T47D (cell line): ENCODE measurements at regions not wholly inside any gene's neighbourhood (a gene's known extent, or its start where the extent isn't known, plus 50 kb on each side); places are given as distances from the start of the nearest gene placed in this dataset.

Experiments
- DNase-seq, 2 experiments: peaks; one replicate each; pipeline versions ENCODE4 v3.0.0 to v3.0.0-alpha.2; 2011 to 2012; ENCODE audit warnings: low read depth in 1 of 2, low spot score in 1 of 2
- JUND ChIP-seq: IDR thresholded peaks from 2 replicates; pipeline ENCODE4 v1.6.1; 2012; ENCODE audit warnings: low read depth
- in situ Hi-C: cut with HindIII; loops from 2 replicates; pipeline ENCODE4 v1.10.0; 2016; ENCODE audit warnings: low sequenced_read_pairs, low pct_unique_long_range_greater_than_20kb

- in situ Hi-C loops = no loop called here
- TF ChIP-seq JUND = no peak
- no peak for DNase-seq
These were observed 459.1 kb upstream of the CDH4 start for GRCh38 chr20:60792941-60793340.

GRCh38 chr20:60794674-60795073, 457.4 kb upstream of the CDH4 start:
- in situ Hi-C loops = no loop called here

GRCh38 chr20:60795651-60796050, 456.4 kb upstream of the CDH4 start:
- in situ Hi-C loops = no loop called here
- DNase-seq = no peak
- no peak for TF ChIP-seq JUND

More at GRCh38 chr20:60794674-60795073, 457.4 kb upstream of the CDH4 start:
- DNase-seq = no peak
- TF ChIP-seq JUND = no peak

GRCh38 chr20:60800185-60800584, 451.9 kb upstream of the CDH4 start:
- in situ Hi-C loops = no loop called here
- TF ChIP-seq JUND = no peak
- DNase-seq = no peak

GRCh38 chr20:60802676-60803075, 449.4 kb upstream of the CDH4 start:
- DNase-seq = no peak
- in situ Hi-C loops = no loop called here
- no peak for TF ChIP-seq JUND

GRCh38 chr20:60803335-60804055, 448.6 kb upstream of the CDH4 start:
- no peak for TF ChIP-seq JUND
- no peak for DNase-seq
- in situ Hi-C loops = no loop called here

- no peak for TF ChIP-seq JUND
- no peak for DNase-seq
- in situ Hi-C loops = no loop called here
These were observed 447.7 kb upstream of the CDH4 start for GRCh38 chr20:60804240-60804917.

- TF ChIP-seq JUND = no peak
- in situ Hi-C loops = no loop called here
- peak in 1 of 2 experiments; percentile 18 for DNase-seq
These were observed 447.0 kb upstream of the CDH4 start for GRCh38 chr20:60804918-60805630.

- no peak for TF ChIP-seq JUND
- DNase-seq = no peak
- in situ Hi-C loops = no loop called here
These were observed 445.7 kb upstream of the CDH4 start for GRCh38 chr20:60806354-60806753.

- no peak for DNase-seq
- TF ChIP-seq JUND = no peak
- in situ Hi-C loops = no loop called here
These were observed 445.2 kb upstream of the CDH4 start for GRCh38 chr20:60806824-60807223.

GRCh38 chr20:60808003-60808672, 443.9 kb upstream of the CDH4 start:
- no peak for DNase-seq
- in situ Hi-C loops = no loop called here
- TF ChIP-seq JUND = no peak

- DNase-seq = no peak
- no peak for TF ChIP-seq JUND
- in situ Hi-C loops = no loop called here
These were observed 443.4 kb upstream of the CDH4 start for GRCh38 chr20:60808701-60809100.
